ENCODE measurements at regions not wholly inside any gene's neighbourhood (a gene's known extent, or its start where the extent isn't known, plus 50 kb on each side); places are given as distances from the start of the nearest gene placed in this dataset.

DNA sequence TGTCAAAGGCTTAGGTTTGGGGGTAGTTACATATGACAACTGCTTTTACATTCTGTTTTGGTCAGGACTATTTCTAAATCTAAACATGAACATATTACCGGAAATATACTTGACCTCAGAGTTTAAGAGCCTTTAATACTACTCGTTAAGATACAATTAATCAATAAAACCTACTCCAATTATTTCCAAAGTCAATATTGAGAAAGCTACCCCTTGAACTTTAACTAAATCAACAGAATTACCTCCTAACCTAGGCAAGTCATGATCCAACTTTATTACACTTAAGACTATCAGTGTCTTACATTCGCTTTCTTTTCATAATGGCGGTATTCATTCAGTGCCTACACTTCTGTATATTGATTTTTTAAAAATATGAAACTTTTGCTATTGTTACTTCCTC lies 107.7 kb downstream of the RAP2B start:
- TF ChIP-seq, protein P1, sequence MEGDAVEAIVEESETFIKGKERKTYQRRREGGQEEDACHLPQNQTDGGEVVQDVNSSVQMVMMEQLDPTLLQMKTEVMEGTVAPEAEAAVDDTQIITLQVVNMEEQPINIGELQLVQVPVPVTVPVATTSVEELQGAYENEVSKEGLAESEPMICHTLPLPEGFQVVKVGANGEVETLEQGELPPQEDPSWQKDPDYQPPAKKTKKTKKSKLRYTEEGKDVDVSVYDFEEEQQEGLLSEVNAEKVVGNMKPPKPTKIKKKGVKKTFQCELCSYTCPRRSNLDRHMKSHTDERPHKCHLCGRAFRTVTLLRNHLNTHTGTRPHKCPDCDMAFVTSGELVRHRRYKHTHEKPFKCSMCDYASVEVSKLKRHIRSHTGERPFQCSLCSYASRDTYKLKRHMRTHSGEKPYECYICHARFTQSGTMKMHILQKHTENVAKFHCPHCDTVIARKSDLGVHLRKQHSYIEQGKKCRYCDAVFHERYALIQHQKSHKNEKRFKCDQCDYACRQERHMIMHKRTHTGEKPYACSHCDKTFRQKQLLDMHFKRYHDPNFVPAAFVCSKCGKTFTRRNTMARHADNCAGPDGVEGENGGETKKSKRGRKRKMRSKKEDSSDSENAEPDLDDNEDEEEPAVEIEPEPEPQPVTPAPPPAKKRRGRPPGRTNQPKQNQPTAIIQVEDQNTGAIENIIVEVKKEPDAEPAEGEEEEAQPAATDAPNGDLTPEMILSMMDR (optimal IDR thresholded peaks at IDR 0.05 in 1 of 3, IDR thresholded peaks at IDR 0.05 in 1 of 3, conservative IDR thresholded peaks at IDR 0.05 in 1 of 3; ENCODE audit: extremely low read depth in 1 of 3, insufficient read depth in 2 of 3, low read length in 3 of 3): no peak
- no peak for TF ChIP-seq EZH2 (IDR thresholded peaks at IDR 0.05; ENCODE audit: low read length)
